ENCODE measurements at regions not wholly inside any gene's neighbourhood (a gene's known extent, or its start where the extent isn't known, plus 50 kb on each side); places are given as distances from the start of the nearest gene placed in this dataset.

DNA sequence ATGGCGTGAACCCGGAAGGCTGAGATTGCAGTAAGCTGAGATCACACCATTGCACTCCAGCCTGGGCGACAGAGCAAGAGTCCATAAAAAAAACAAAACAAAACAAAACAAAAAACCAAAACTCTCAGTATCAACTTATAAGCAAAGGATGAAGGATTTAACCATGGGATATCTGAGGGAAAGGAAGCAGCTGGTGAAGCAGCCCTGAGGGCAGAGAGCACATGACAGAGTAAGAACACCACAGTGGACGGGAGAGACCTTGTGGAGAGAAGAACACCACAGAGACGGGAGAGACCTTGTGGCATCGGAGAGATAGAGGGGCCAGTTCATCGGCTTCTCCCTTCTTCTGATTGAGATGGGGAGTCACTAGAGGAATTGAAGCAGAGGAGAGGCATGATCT is 697.2 kb downstream of the HDGFL1 start:
- CTCF ChIA-PET, result no interaction called here
- H3K9me3 Mint-ChIP-seq, result peaks cover 0 to 8% (median 5%) of the 10 kb centered on the region in 3 donors
- H3K27ac Mint-ChIP-seq, result no peak overlapping the region
- Histone ChIP-seq H3K4me1 (ENCODE audit: control insufficient read depth in 1 of 2, extremely low read depth in 1 of 2, insufficient read depth in 2 of 2, low read length in 2 of 2) (no peaks in the 10 kb centered on the region), H3K9me3 (no peaks in the 10 kb centered on the region), H3K4me3 (ENCODE audit: control insufficient read depth in 1 of 2, extremely low read depth in 1 of 2, low read length in 1 of 2) (no peak overlapping the region), H3K27me3 (replicated peaks in 1 of 2; ENCODE audit: control insufficient read depth in 2 of 2, extremely low read depth in 1 of 2, insufficient read depth in 2 of 2, low read length in 1 of 2) (no peaks in the 10 kb centered on the region), H3K27ac (ENCODE audit: low read length) (no peak overlapping the region), H3K36me3 (ENCODE audit: control insufficient read depth in 2 of 2, extremely low read depth in 1 of 2, insufficient read depth in 1 of 2, low read length in 1 of 2) (no peaks in the 10 kb centered on the region)
- DNase-seq (no peak), ATAC-seq (replicated peaks in 1 of 4) (no peak)
- no peak overlapping the region for H3K4me3 Mint-ChIP-seq
- POLR2A ChIA-PET, result no interaction called here
- H3K4me1 Mint-ChIP-seq, result no peaks in the 10 kb centered on the region
- no peaks in the 10 kb centered on the region for H3K36me3 Mint-ChIP-seq
- no peaks in the 10 kb centered on the region for H3K27me3 Mint-ChIP-seq
- no CpG with 5 or more reads among the region's 7 CpGs for WGBS (ENCODE audit: insufficient coverage)

GRCh38 chr6:23267651-23268050 is 698.3 kb downstream of the HDGFL1 start:
- no peak for DNase-seq
- no peaks in the 10 kb centered on the region for H3K4me1 Mint-ChIP-seq
- no peak overlapping the region for H3K27ac Mint-ChIP-seq
- ChIA-PET POLR2A (no interaction called here), CTCF (no interaction called here)
- H3K36me3 Mint-ChIP-seq, result no peaks in the 10 kb centered on the region
- peaks cover 0 to 14% (median 5%) of the 10 kb centered on the region in 3 donors for H3K9me3 Mint-ChIP-seq
- WGBS (ENCODE audit: insufficient coverage), result no CpG with 5 or more reads among the region's 2 CpGs
- no peaks in the 10 kb centered on the region for H3K9me3 ChIP-seq
- no peaks in the 10 kb centered on the region for H3K27me3 Mint-ChIP-seq
- H3K4me3 ChIP-seq (ENCODE audit: control insufficient read depth in 1 of 2, extremely low read depth in 1 of 2, low read length in 1 of 2), result no peak overlapping the region
- H3K27me3 ChIP-seq (replicated peaks in 1 of 2; ENCODE audit: control insufficient read depth in 2 of 2, extremely low read depth in 1 of 2, insufficient read depth in 2 of 2, low read length in 1 of 2), result no peaks in the 10 kb centered on the region
- no peaks in the 10 kb centered on the region for H3K36me3 ChIP-seq (ENCODE audit: control insufficient read depth in 2 of 2, extremely low read depth in 1 of 2, insufficient read depth in 1 of 2, low read length in 1 of 2)
- no peak overlapping the region for H3K4me3 Mint-ChIP-seq
- H3K4me1 ChIP-seq (ENCODE audit: control insufficient read depth in 1 of 2, extremely low read depth in 1 of 2, insufficient read depth in 2 of 2, low read length in 2 of 2), result no peaks in the 10 kb centered on the region
- H3K27ac ChIP-seq (ENCODE audit: low read length), result no peak overlapping the region
- ATAC-seq (replicated peaks in 1 of 4), result no peak

- Mint-ChIP-seq H3K4me3 (no peak overlapping the region), H3K27me3 (no peaks in the 10 kb centered on the region), H3K36me3 (no peaks in the 10 kb centered on the region), H3K4me1 (no peaks in the 10 kb centered on the region), H3K27ac (no peak overlapping the region), H3K9me3 (peaks cover 0 to 14% (median 5%) of the 10 kb centered on the region in 3 donors)
- Histone ChIP-seq H3K9me3 (no peaks in the 10 kb centered on the region), H3K27me3 (replicated peaks in 1 of 2; ENCODE audit: control insufficient read depth in 2 of 2, extremely low read depth in 1 of 2, insufficient read depth in 2 of 2, low read length in 1 of 2) (no peaks in the 10 kb centered on the region), H3K4me1 (ENCODE audit: control insufficient read depth in 1 of 2, extremely low read depth in 1 of 2, insufficient read depth in 2 of 2, low read length in 2 of 2) (no peaks in the 10 kb centered on the region), H3K27ac (ENCODE audit: low read length) (no peak overlapping the region), H3K4me3 (ENCODE audit: control insufficient read depth in 1 of 2, extremely low read depth in 1 of 2, low read length in 1 of 2) (no peak overlapping the region), H3K36me3 (ENCODE audit: control insufficient read depth in 2 of 2, extremely low read depth in 1 of 2, insufficient read depth in 1 of 2, low read length in 1 of 2) (no peaks in the 10 kb centered on the region)
- WGBS (ENCODE audit: insufficient coverage), result no CpG with 5 or more reads among the region's 4 CpGs
- no peak for DNase-seq
- no peak for ATAC-seq (replicated peaks in 1 of 4)
- CTCF ChIA-PET, result no interaction called here
- POLR2A ChIA-PET, result no interaction called here
These were observed 699.0 kb downstream of the HDGFL1 start for GRCh38 chr6:23268348-23268747.

- POLR2A ChIA-PET, result no interaction called here
- Histone ChIP-seq H3K27me3 (replicated peaks in 1 of 2; ENCODE audit: control insufficient read depth in 2 of 2, extremely low read depth in 1 of 2, insufficient read depth in 2 of 2, low read length in 1 of 2) (no peaks in the 10 kb centered on the region), H3K4me1 (ENCODE audit: control insufficient read depth in 1 of 2, extremely low read depth in 1 of 2, insufficient read depth in 2 of 2, low read length in 2 of 2) (no peaks in the 10 kb centered on the region), H3K4me3 (ENCODE audit: control insufficient read depth in 1 of 2, extremely low read depth in 1 of 2, low read length in 1 of 2) (no peak overlapping the region), H3K9me3 (no peaks in the 10 kb centered on the region), H3K27ac (ENCODE audit: low read length) (no peak overlapping the region), H3K36me3 (ENCODE audit: control insufficient read depth in 2 of 2, extremely low read depth in 1 of 2, insufficient read depth in 1 of 2, low read length in 1 of 2) (no peaks in the 10 kb centered on the region)
- WGBS (ENCODE audit: insufficient coverage), result 80% methylated on average over 1 of the region's 3 CpGs
- no peaks in the 10 kb centered on the region for H3K36me3 Mint-ChIP-seq
- DNase-seq, result no peak
- no peaks in the 10 kb centered on the region for H3K4me1 Mint-ChIP-seq
- CTCF ChIA-PET, result no interaction called here
- peaks cover 0 to 14% (median 0%) of the 10 kb centered on the region in 3 donors for H3K9me3 Mint-ChIP-seq
- H3K27me3 Mint-ChIP-seq, result no peaks in the 10 kb centered on the region
- no peak overlapping the region for H3K27ac Mint-ChIP-seq
- ATAC-seq (replicated peaks in 1 of 4), result no peak
- no peak overlapping the region for H3K4me3 Mint-ChIP-seq
These were observed 700.1 kb downstream of the HDGFL1 start for GRCh38 chr6:23269436-23269835.

- no peak overlapping the region for H3K27ac Mint-ChIP-seq
- H3K4me1 Mint-ChIP-seq, result no peaks in the 10 kb centered on the region
- H3K4me3 Mint-ChIP-seq, result no peak overlapping the region
- DNase-seq, result no peak
- Histone ChIP-seq H3K27me3 (replicated peaks in 1 of 2; ENCODE audit: control insufficient read depth in 2 of 2, extremely low read depth in 1 of 2, insufficient read depth in 2 of 2, low read length in 1 of 2) (no peaks in the 10 kb centered on the region), H3K27ac (ENCODE audit: low read length) (no peak overlapping the region), H3K4me1 (ENCODE audit: control insufficient read depth in 1 of 2, extremely low read depth in 1 of 2, insufficient read depth in 2 of 2, low read length in 2 of 2) (no peaks in the 10 kb centered on the region), H3K36me3 (ENCODE audit: control insufficient read depth in 2 of 2, extremely low read depth in 1 of 2, insufficient read depth in 1 of 2, low read length in 1 of 2) (no peaks in the 10 kb centered on the region), H3K4me3 (ENCODE audit: control insufficient read depth in 1 of 2, extremely low read depth in 1 of 2, low read length in 1 of 2) (no peak overlapping the region), H3K9me3 (no peaks in the 10 kb centered on the region)
- H3K27me3 Mint-ChIP-seq, result no peaks in the 10 kb centered on the region
- ChIA-PET POLR2A (no interaction called here), CTCF (no interaction called here)
- ATAC-seq (replicated peaks in 1 of 4), result no peak
- H3K36me3 Mint-ChIP-seq, result no peaks in the 10 kb centered on the region
- H3K9me3 Mint-ChIP-seq, result peaks cover 0 to 6% (median 0%) of the 10 kb centered on the region in 3 donors
These were observed 703.2 kb downstream of the HDGFL1 start for GRCh38 chr6:23272536-23272935.

DNA sequence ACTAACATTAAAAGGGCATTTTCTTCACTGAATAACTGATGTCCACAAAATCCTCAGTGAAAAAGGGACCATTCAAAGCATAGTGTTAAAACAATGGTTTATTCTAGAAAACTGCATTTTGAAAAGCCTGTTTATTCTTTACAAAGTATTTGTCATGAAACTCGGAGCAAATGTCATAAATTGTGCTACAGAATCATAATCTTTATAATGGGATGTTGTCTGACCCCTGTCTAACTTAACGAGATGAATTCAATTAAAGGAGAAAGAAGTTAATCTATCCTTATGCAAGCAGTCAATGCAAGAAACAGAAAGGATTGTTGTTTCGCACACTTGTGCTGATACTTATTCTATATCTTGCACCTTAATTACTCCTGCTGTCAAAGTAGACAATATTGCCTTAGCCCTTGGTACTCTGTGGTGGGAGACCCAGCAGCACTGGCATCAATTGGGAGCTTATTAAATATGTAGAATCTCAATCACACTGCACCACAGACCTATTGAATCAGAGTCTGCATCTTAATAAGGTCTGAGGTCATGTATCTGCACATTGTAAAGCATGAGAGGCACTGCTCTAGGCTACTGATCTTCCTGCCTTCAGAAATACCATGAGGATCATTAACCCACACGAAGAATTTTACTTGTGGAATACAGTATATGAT is 708.3 kb downstream of the HDGFL1 start:
- POLR2A ChIA-PET, result no interaction called here
- Histone ChIP-seq H3K4me1 (ENCODE audit: control insufficient read depth in 1 of 2, extremely low read depth in 1 of 2, insufficient read depth in 2 of 2, low read length in 2 of 2) (no peaks in the 10 kb centered on the region), H3K27me3 (replicated peaks in 1 of 2; ENCODE audit: control insufficient read depth in 2 of 2, extremely low read depth in 1 of 2, insufficient read depth in 2 of 2, low read length in 1 of 2) (no peaks in the 10 kb centered on the region), H3K9me3 (no peaks in the 10 kb centered on the region), H3K4me3 (ENCODE audit: control insufficient read depth in 1 of 2, extremely low read depth in 1 of 2, low read length in 1 of 2) (no peak overlapping the region), H3K27ac (ENCODE audit: low read length) (no peak overlapping the region), H3K36me3 (ENCODE audit: control insufficient read depth in 2 of 2, extremely low read depth in 1 of 2, insufficient read depth in 1 of 2, low read length in 1 of 2) (no peaks in the 10 kb centered on the region)
- Mint-ChIP-seq H3K4me1 (no peaks in the 10 kb centered on the region), H3K27ac (no peak overlapping the region), H3K4me3 (no peak overlapping the region), H3K9me3 (no peaks in the 10 kb centered on the region), H3K36me3 (no peaks in the 10 kb centered on the region), H3K27me3 (no peaks in the 10 kb centered on the region)
- no CpG with 5 or more reads among the region's 4 CpGs for WGBS (ENCODE audit: insufficient coverage)
- no peak for DNase-seq
- ATAC-seq (replicated peaks in 1 of 4), result no peak
- CTCF ChIA-PET, result no interaction called here

- POLR2A ChIA-PET, result no interaction called here
- no peak for ATAC-seq (replicated peaks in 1 of 4)
- no peak overlapping the region for H3K4me3 ChIP-seq (ENCODE audit: control insufficient read depth in 1 of 2, extremely low read depth in 1 of 2, low read length in 1 of 2)
- no peaks in the 10 kb centered on the region for H3K27me3 Mint-ChIP-seq
- H3K9me3 Mint-ChIP-seq, result no peaks in the 10 kb centered on the region
- H3K27ac ChIP-seq (ENCODE audit: low read length), result no peak overlapping the region
- H3K36me3 ChIP-seq (ENCODE audit: control insufficient read depth in 2 of 2, extremely low read depth in 1 of 2, insufficient read depth in 1 of 2, low read length in 1 of 2), result no peaks in the 10 kb centered on the region
- CTCF ChIA-PET, result no interaction called here
- no peak for DNase-seq
- H3K9me3 ChIP-seq, result no peaks in the 10 kb centered on the region
- no peaks in the 10 kb centered on the region for H3K4me1 ChIP-seq (ENCODE audit: control insufficient read depth in 1 of 2, extremely low read depth in 1 of 2, insufficient read depth in 2 of 2, low read length in 2 of 2)
- H3K27me3 ChIP-seq (replicated peaks in 1 of 2; ENCODE audit: control insufficient read depth in 2 of 2, extremely low read depth in 1 of 2, insufficient read depth in 2 of 2, low read length in 1 of 2), result no peaks in the 10 kb centered on the region
- H3K4me1 Mint-ChIP-seq, result no peaks in the 10 kb centered on the region
- H3K36me3 Mint-ChIP-seq, result no peaks in the 10 kb centered on the region
- H3K4me3 Mint-ChIP-seq, result no peak overlapping the region
- no peak overlapping the region for H3K27ac Mint-ChIP-seq
- no CpG with 5 or more reads among the region's 2 CpGs for WGBS (ENCODE audit: insufficient coverage)
These were observed 708.8 kb downstream of the HDGFL1 start for GRCh38 chr6:23278180-23278532.

Data from T-cell (primary cell).